GM19438 (cell line): ENCODE measurements at regions not wholly inside any gene's neighbourhood (a gene's known extent, or its start where the extent isn't known, plus 50 kb on each side); places are given as distances from the start of the nearest gene placed in this dataset.

Source experiments
- ATAC-seq: cut with Tn5 transposase; IDR thresholded peaks from one replicate; pipeline ENCODE4 v1.9.1; 2021; ENCODE audit warnings: low read depth; ENCODE audit not compliant: unreplicated experiment

GRCh38 chr1:55352080-55352810, 137.1 kb upstream of the USP24 start:
- ATAC-seq = no peak

- ATAC-seq = no peak
Measured at GRCh38 chr1:55348356-55348755, 133.2 kb upstream of the USP24 start.

- ATAC-seq = no peak
Measured at GRCh38 chr1:55347866-55348265, 132.7 kb upstream of the USP24 start.

GRCh38 chr1:55347041-55347440, 131.9 kb upstream of the USP24 start:
- no peak for ATAC-seq

GRCh38 chr1:55346586-55346985, 131.4 kb upstream of the USP24 start:
- no peak for ATAC-seq

- ATAC-seq = no peak
Measured at GRCh38 chr1:55339681-55340080, 124.5 kb upstream of the USP24 start.

GRCh38 chr1:55338448-55338820, 123.3 kb upstream of the USP24 start:
- no peak for ATAC-seq

GRCh38 chr1:55337801-55338447, 122.8 kb upstream of the USP24 start:
- no peak for ATAC-seq

GRCh38 chr1:55334797-55335196, 119.6 kb upstream of the USP24 start:
- no peak for ATAC-seq

GRCh38 chr1:55334160-55334559, 119.0 kb upstream of the USP24 start:
- ATAC-seq = no peak

GRCh38 chr1:55333461-55333860, 118.3 kb upstream of the USP24 start:
- no peak for ATAC-seq

- no peak for ATAC-seq
Measured at GRCh38 chr1:55331351-55331750, 116.2 kb upstream of the USP24 start.

GRCh38 chr1:55329808-55330432, 114.8 kb upstream of the USP24 start:
- no peak for ATAC-seq

- ATAC-seq = no peak
Measured at GRCh38 chr1:55329091-55329490, 113.9 kb upstream of the USP24 start.

- no peak for ATAC-seq
Measured at GRCh38 chr1:55326496-55327243, 111.5 kb upstream of the USP24 start.

- ATAC-seq = no peak
Measured at GRCh38 chr1:55323760-55324159, 108.6 kb upstream of the USP24 start.

GRCh38 chr1:55322842-55323241, 107.7 kb upstream of the USP24 start:
- ATAC-seq = no peak

GRCh38 chr1:55321942-55322341, 106.8 kb upstream of the USP24 start:
- no peak for ATAC-seq

GRCh38 chr1:55320891-55321290, 105.7 kb upstream of the USP24 start:
- ATAC-seq = no peak

GRCh38 chr1:55318116-55318817, 103.1 kb upstream of the USP24 start:
- ATAC-seq = no peak

- ATAC-seq = no peak
Measured at GRCh38 chr1:55317673-55318072, 102.5 kb upstream of the USP24 start.
